ENCODE measurements at regions not wholly inside any gene's neighbourhood (a gene's known extent, or its start where the extent isn't known, plus 50 kb on each side); places are given as distances from the start of the nearest gene placed in this dataset.

GRCh38 chr6:78700991-78701390, 166.4 kb upstream of the IRAK1BP1 start:
- TF ChIP-seq CTCF (IDR thresholded peaks at IDR 0.05) = no peak
- no peak for TF ChIP-seq POLR2A (IDR thresholded peaks at IDR 0.05)

Data from breast epithelium (tissue), 3 donors.